GM12878 (cell line): ENCODE measurements at regions not wholly inside any gene's neighbourhood (a gene's known extent, or its start where the extent isn't known, plus 50 kb on each side); places are given as distances from the start of the nearest gene placed in this dataset.

Experiments
- ATAC-seq: fragments of 200-7000 bp; cut with Tn5 transposase; 3 replicates; pipeline ENCODE4 v1.9.1; 2020; ENCODE audit warnings: mild to moderate bottlenecking, moderate library complexity
- BruUV-seq: library from RNA; stranded (reverse); fragments of 400-500 nt; replicated peaks from 2 replicates; lab custom pipeline; 2021; lab: Mats Ljungman, UMichigan
- CTCF ChIA-PET: fragments of 300-600 bp; sonication (Branson Sonifier 250); formaldehyde crosslinking; extraction: SDS; loops from one replicate; lab custom pipeline; 2021; ENCODE audit warnings: inconsistent platforms; lab: Yijun Ruan, JAX
- POLR2A ChIA-PET: fragments of 350-600 bp; formaldehyde crosslinking; extraction: SDS; loops from one replicate; lab custom pipeline; 2021; ENCODE audit warnings: inconsistent platforms; lab: Charles Lee
- RAD21 ChIA-PET: fragments of 300-600 bp; sonication (Branson Sonifier 250); formaldehyde crosslinking; loops from one replicate; lab custom pipeline; 2023; ENCODE audit warnings: antibody characterized with exemption; ENCODE audit not compliant: unreplicated experiment; lab: Charles Lee
- SMC1A ChIA-PET: fragments of 300-600 bp; sonication (Branson Sonifier 250); formaldehyde crosslinking; loops from one replicate; lab custom pipeline; 2023; ENCODE audit not compliant: unreplicated experiment, uncharacterized antibody; lab: Charles Lee
- DNase-seq: peaks from one replicate; pipeline ENCODE4 v3.0.0-alpha.2; 2011; ENCODE audit warnings: low read depth, low spot score
- FAIRE-seq: peaks from 3 replicates; lab custom pipeline; 2011; peaks lifted over from hg19 to GRCh38; lab: Jason Lieb, UNC
- H2AFZ ChIP-seq: 2 replicates; pipeline ENCODE4 v1.6.0; 2011; ENCODE audit warnings: low read depth, low read length, control low read depth; ENCODE audit not compliant: control insufficient read depth
- H3K27ac ChIP-seq: 2 replicates; pipeline ENCODE4 v1.5.1; 2011; ENCODE audit warnings: control low read depth; ENCODE audit not compliant: control insufficient read depth, insufficient read depth
- H3K27me3 ChIP-seq, 2 experiments: replicated peaks in 1 of 2; 2 replicates each; pipeline versions ENCODE4 v1.6.0 to v1.6.1; 2011; ENCODE audit warnings: low read length in 1 of 2; ENCODE audit not compliant: control insufficient read depth in 2 of 2, insufficient read depth in 2 of 2
- H3K36me3 ChIP-seq, 2 experiments: 2 replicates each; pipeline ENCODE4 v1.5.1; 2011; ENCODE audit warnings: low read length in 1 of 2; ENCODE audit not compliant: control insufficient read depth in 2 of 2, insufficient read depth in 2 of 2
- H3K4me1 ChIP-seq: 2 replicates; pipeline ENCODE4 v1.6.1; 2011; ENCODE audit warnings: mild to moderate bottlenecking, low read length, moderate library complexity, mixed read lengths; ENCODE audit not compliant: control insufficient read depth, insufficient read depth
- H3K4me2 ChIP-seq: 2 replicates; pipeline ENCODE4 v1.6.0; 2011; ENCODE audit warnings: control low read depth; ENCODE audit not compliant: control insufficient read depth, insufficient read depth
- H3K4me3 ChIP-seq: fragments of 200-600 bp; sonication (generic); 2 replicates; pipeline ENCODE4 v1.5.1; 2016
- H3K79me2 ChIP-seq: 2 replicates; pipeline ENCODE4 v1.6.0; 2011; ENCODE audit warnings: low read length; ENCODE audit not compliant: control insufficient read depth, insufficient read depth
- H3K9ac ChIP-seq: 2 replicates; pipeline ENCODE4 v1.8.0; 2011; ENCODE audit warnings: low read length, control low read depth, mixed read lengths; ENCODE audit not compliant: control insufficient read depth, insufficient read depth
- H3K9me3 ChIP-seq: replicated peaks from 3 replicates; pipeline ENCODE4 v1.5.1; 2011; ENCODE audit warnings: mild to moderate bottlenecking, low read length; ENCODE audit not compliant: control insufficient read depth, insufficient read depth
- H4K20me1 ChIP-seq: 2 replicates; pipeline ENCODE4 v1.6.0; 2011; ENCODE audit not compliant: control insufficient read depth, insufficient read depth
- ASH2L ChIP-seq: fragments of 300-600, 200-600 bp; sonication (generic); IDR thresholded peaks from 2 replicates; pipeline ENCODE4 v1.6.1; 2017; ENCODE audit warnings: low read depth, mild to moderate bottlenecking, borderline replicate concordance
- BCL11A ChIP-seq: IDR thresholded peaks from 2 replicates; pipeline ENCODE4 v1.6.1; 2011; ENCODE audit warnings: low read depth, low read length
- CHD2 ChIP-seq: IDR thresholded peaks from 2 replicates; pipeline ENCODE4 v1.6.1; 2011; ENCODE audit warnings: low read depth, low read length, improper control_type of control experiment, borderline replicate concordance
- E2F8 ChIP-seq: fragments of 450-650 bp; IDR thresholded peaks from 2 replicates; pipeline ENCODE4 v1.6.1; 2018; ENCODE audit warnings: mild to moderate bottlenecking, low read depth, moderate library complexity; ENCODE audit not compliant: partially characterized antibody
- EED ChIP-seq: sonication (generic); IDR thresholded peaks from 2 replicates; pipeline ENCODE4 v1.6.1; 2016; ENCODE audit warnings: antibody characterized with exemption, low read depth
- IRF4 ChIP-seq: IDR thresholded peaks from 2 replicates; pipeline ENCODE4 v1.6.1; 2011; ENCODE audit warnings: low read depth, low read length
- NBN ChIP-seq: fragments of 450-650 bp; IDR thresholded peaks from 2 replicates; pipeline ENCODE4 v1.6.1; 2016
- SPI1 ChIP-seq: IDR thresholded peaks from 2 replicates; pipeline ENCODE4 v1.6.1; 2011; ENCODE audit warnings: low read depth, mild to moderate bottlenecking, low read length, moderate library complexity, borderline replicate concordance; ENCODE audit not compliant: insufficient read depth
- SUPT20H ChIP-seq: IDR thresholded peaks from 2 replicates; pipeline ENCODE4 v1.6.1; 2011; ENCODE audit warnings: low read depth, mild to moderate bottlenecking, low read length, moderate library complexity, borderline replicate concordance; ENCODE audit not compliant: control insufficient read depth
- ZBTB11 ChIP-seq: fragments of 450-650 bp; formaldehyde crosslinking; IDR thresholded peaks from 2 replicates; pipeline ENCODE4 v1.5.0; 2022; ENCODE audit warnings: mild to moderate bottlenecking, missing genetic modification characterization
- ZNF24 ChIP-seq: fragments of 450-650 bp; IDR thresholded peaks from 2 replicates; pipeline ENCODE4 v1.6.1; 2017; ENCODE audit warnings: antibody characterized with exemption, mild to moderate bottlenecking
- ZNF687 ChIP-seq: fragments of 450-650 bp; IDR thresholded peaks from 2 replicates; pipeline ENCODE4 v1.6.1; 2017; ENCODE audit warnings: mild to moderate bottlenecking, moderate library complexity
- WGBS: methylation state at CpG from one replicate; pipeline ENCODE4 v1.1.6; 2016; ENCODE audit warnings: low lambda C conversion rate; ENCODE audit not compliant: insufficient replicate concordance, insufficient coverage; ENCODE audit errors: missing lambda C conversion rate; 5-methylcytosine and 5-hydroxymethylcytosine counted together
- in situ Hi-C: fragments of 300-500 bp; cut with MboI; formaldehyde crosslinking; loops from 9 replicates; pipeline ENCODE4 v1.14.3; 2018; ENCODE audit warnings: mixed read lengths
- intact Hi-C: fragments of 100-400 bp; cut with micrococcal nuclease; formaldehyde crosslinking; loops from one replicate; pipeline ENCODE4 v1.14.2; 2022; ENCODE audit not compliant: unreplicated experiment

- Histone ChIP-seq H3K9me3 (no peaks in the 10 kb centered on the region; the same call in 2 of the 3 replicates), H2AFZ (no peak overlapping the region), H3K9ac (no peak overlapping the region), H3K27ac (no peak overlapping the region), H3K4me2 (no peak overlapping the region), H3K79me2 (no peaks in the 10 kb centered on the region), H3K27me3 (no peaks in the 10 kb centered on the region)
- CTCF ChIA-PET, result no interaction called here
- no TSS peak for BruUV-seq
- WGBS, result 93% methylated on average over 1 of the region's 1 CpG
- intact Hi-C loops, result no loop called here
- DNase-seq (no peak), ATAC-seq (no peak)
- SMC1A ChIA-PET, result interaction anchor here (1.3 to 1.7 kb wide), 2 partner anchors 73 to 101 kb away, joined by 3 to 4 read pairs; no protein-coding TSS in a partner anchor
- in situ Hi-C loops, result no loop called here
- POLR2A ChIA-PET, result no interaction called here
- no peak for TF ChIP-seq ZNF687
- TF ChIP-seq ASH2L, result no peak
- no peak for TF ChIP-seq EED
- TF ChIP-seq CHD2, result no peak
- TF ChIP-seq NBN, result no peak
- no peak for TF ChIP-seq ZBTB11
- no peak for TF ChIP-seq SUPT20H
- TF ChIP-seq BCL11A, result no peak
- no peak for TF ChIP-seq E2F8
- no peak for TF ChIP-seq SPI1
- TF ChIP-seq ZNF24, result no peak
- no peak for TF ChIP-seq IRF4
- TF ChIP-seq, all 136 proteins: peak for 0
- no peaks in the 10 kb centered on the region for H4K20me1 ChIP-seq
- H3K4me3 ChIP-seq, result no peak overlapping the region
- peaks cover 2% of the 10 kb centered on the region; the same call in 1 of the 2 replicates for H3K4me1 ChIP-seq
- no peak for FAIRE-seq
- RAD21 ChIA-PET, result no interaction called here
- H3K36me3 ChIP-seq, result no peaks in the 10 kb centered on the region
Observed at GRCh38 chr3:106086038-106086437, 217.2 kb upstream of the CBLB start.
